Thyroid gland (tissue), 4 donors: ENCODE measurements at regions not wholly inside any gene's neighbourhood (a gene's known extent, or its start where the extent isn't known, plus 50 kb on each side); places are given as distances from the start of the nearest gene placed in this dataset.
"Not testable (repeated sequence)": the region's sequence is repeated elsewhere in the genome, so short reads cannot be mapped to it uniquely, and the experiment has no call there.

Experiments
- CTCF ChIP-seq, 6 experiments: fragments of 200-600 bp in 3 of 6; fragments of 450-650 bp in 3 of 6; sonication (generic) in 3 of 6; IDR thresholded peaks; one replicate each; pipeline ENCODE4 v1.5.1; 2016 to 2019; ENCODE audit warnings: antibody characterized with exemption in 6 of 6, mild to moderate bottlenecking in 2 of 6, inconsistent platforms in 1 of 6, moderate library complexity in 1 of 6
- POLR2A ChIP-seq, 2 donors: fragments of 450-650 bp; IDR thresholded peaks; one replicate each; pipeline ENCODE4 v1.6.1; 2017; ENCODE audit warnings: antibody characterized with exemption in 2 of 2, mild to moderate bottlenecking in 2 of 2, moderate library complexity in 1 of 2

DNA sequence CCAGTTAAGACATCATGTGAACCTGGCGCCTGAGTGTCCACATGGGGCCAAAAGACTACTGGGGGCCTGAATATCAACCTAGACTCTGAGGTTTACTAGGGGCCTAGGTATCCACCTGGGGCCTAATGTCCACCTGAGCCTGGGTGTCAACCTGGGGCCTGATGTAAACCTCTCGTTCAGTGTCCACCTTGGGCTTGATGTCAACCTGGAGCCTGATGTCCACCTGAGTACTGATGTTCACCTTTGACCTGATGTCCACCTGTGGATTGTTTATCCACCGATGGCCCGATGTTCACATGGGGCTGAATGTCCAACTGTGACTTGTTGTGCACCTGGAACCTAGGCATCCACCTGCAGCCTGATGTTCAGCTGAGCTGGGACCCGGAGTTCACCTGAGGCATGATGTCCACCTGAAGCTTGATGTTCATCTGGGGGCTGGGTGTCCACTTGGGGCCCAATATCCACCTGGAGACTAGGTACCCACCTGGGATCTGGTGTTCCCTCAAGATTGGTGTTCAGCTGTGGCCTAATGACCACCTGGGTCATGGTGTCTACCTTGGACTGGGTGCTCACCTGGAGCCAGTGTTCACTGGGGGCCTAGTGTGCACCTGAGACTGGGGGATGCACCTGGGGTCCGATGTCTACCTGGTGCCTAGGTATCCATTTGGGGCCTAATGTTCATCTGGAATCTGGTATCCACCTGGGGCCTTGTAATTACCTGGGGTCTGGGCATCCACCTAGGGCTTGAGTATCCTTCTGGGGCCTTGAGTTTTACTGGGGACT, 194.2 kb downstream of the POTEM start:
- not testable (repeated sequence) for TF ChIP-seq CTCF, POLR2A (IDR thresholded peaks at IDR 0.05)
